Activated T-cell treated with anti-CD3 and anti-CD28 coated beads, Interleukin-2, amount 50 U/mL, for 48 hours (primary cell): ENCODE measurements at regions not wholly inside any gene's neighbourhood (a gene's known extent, or its start where the extent isn't known, plus 50 kb on each side); places are given as distances from the start of the nearest gene placed in this dataset.

Experiments
- DNase-seq, 2 experiments: peaks; one replicate each; pipeline ENCODE4 v3.0.0-alpha.2; 2020

- no peak for DNase-seq
These were observed 208.2 kb upstream of the INHBA start for GRCh38 chr7:41910940-41911600.

GRCh38 chr7:41907444-41907843, 204.6 kb upstream of the INHBA start:
- no peak for DNase-seq

GRCh38 chr7:41900532-41900931, 197.6 kb upstream of the INHBA start:
- DNase-seq: no peak

- no peak for DNase-seq
These were observed 197.0 kb upstream of the INHBA start for GRCh38 chr7:41899823-41900433.

- no peak for DNase-seq
These were observed 190.8 kb upstream of the INHBA start for GRCh38 chr7:41893656-41894055.

- DNase-seq: no peak
These were observed 189.6 kb upstream of the INHBA start for GRCh38 chr7:41892356-41893100.

- DNase-seq: no peak
These were observed 189.1 kb upstream of the INHBA start for GRCh38 chr7:41891950-41892349.

GRCh38 chr7:41890631-41891274, 187.9 kb upstream of the INHBA start:
- no peak for DNase-seq

- DNase-seq: no peak
These were observed 186.6 kb upstream of the INHBA start for GRCh38 chr7:41889472-41889871.

GRCh38 chr7:41889040-41889439, 186.2 kb upstream of the INHBA start:
- no peak for DNase-seq

- no peak for DNase-seq
These were observed 184.5 kb upstream of the INHBA start for GRCh38 chr7:41887416-41887815.

GRCh38 chr7:41886901-41887311, 184.0 kb upstream of the INHBA start:
- no peak for DNase-seq

- peak; percentile 29 to 38 for DNase-seq
These were observed 183.5 kb upstream of the INHBA start for GRCh38 chr7:41886262-41886900.

GRCh38 chr7:41885748-41886147, 182.9 kb upstream of the INHBA start:
- no peak for DNase-seq

GRCh38 chr7:41885078-41885477, 182.2 kb upstream of the INHBA start:
- no peak for DNase-seq

- DNase-seq: peak; percentile 25 to 41
These were observed 180.0 kb upstream of the INHBA start for GRCh38 chr7:41882745-41883420.

- no peak for DNase-seq
These were observed 179.4 kb upstream of the INHBA start for GRCh38 chr7:41882256-41882655.

GRCh38 chr7:41881331-41882130, 178.6 kb upstream of the INHBA start:
- DNase-seq: peak; percentile 79 to 82

GRCh38 chr7:41880107-41880506, 177.2 kb upstream of the INHBA start:
- DNase-seq: no peak

GRCh38 chr7:41879403-41879802, 176.5 kb upstream of the INHBA start:
- no peak for DNase-seq
